Trophoblast cell (in vitro differentiated cells and primary cell): ENCODE measurements at regions not wholly inside any gene's neighbourhood (a gene's known extent, or its start where the extent isn't known, plus 50 kb on each side); places are given as distances from the start of the nearest gene placed in this dataset.
A peak's percentile ranks its signal among the peaks of the same experiment; 100 is the strongest.
"Not testable (repeated sequence)": the region's sequence is repeated elsewhere in the genome, so short reads cannot be mapped to it uniquely, and the experiment has no call there.

ENCODE experiments used
- DNase-seq, 2 donors: peaks; one replicate each; pipeline ENCODE4 v3.0.0-alpha.2; 2016
- H2AFZ ChIP-seq: 2 replicates; pipeline ENCODE4 v1.6.1; 2013; ENCODE audit warnings: low read length, moderate library complexity, mild to moderate bottlenecking; ENCODE audit not compliant: insufficient read depth, poor library complexity
- H2AK5ac ChIP-seq: 2 replicates; pipeline ENCODE4 v1.6.1; 2013; ENCODE audit warnings: mild to moderate bottlenecking, low read length
- H2BK120ac ChIP-seq: 2 replicates; pipeline ENCODE4 v1.6.1; 2013; ENCODE audit warnings: low read length, mild to moderate bottlenecking, moderate library complexity; ENCODE audit not compliant: insufficient read depth, poor library complexity
- H2BK12ac ChIP-seq: 2 replicates; pipeline ENCODE4 v1.6.1; 2013; ENCODE audit warnings: mild to moderate bottlenecking, low read length, moderate library complexity
- H2BK5ac ChIP-seq: 2 replicates; pipeline ENCODE4 v1.6.1; 2013; ENCODE audit warnings: low read length, low read depth, moderate library complexity, mild to moderate bottlenecking; ENCODE audit not compliant: poor library complexity
- H3K14ac ChIP-seq: 2 replicates; pipeline ENCODE4 v1.6.1; 2013; ENCODE audit warnings: mild to moderate bottlenecking, low read length
- H3K18ac ChIP-seq: 2 replicates; pipeline ENCODE4 v1.6.1; 2013; ENCODE audit warnings: mild to moderate bottlenecking, low read length
- H3K23ac ChIP-seq: 2 replicates; pipeline ENCODE4 v1.6.1; 2013; ENCODE audit warnings: low read length
- H3K27ac ChIP-seq: 2 replicates; pipeline ENCODE4 v1.5.1; 2013; ENCODE audit warnings: low read depth, mild to moderate bottlenecking, inconsistent platforms, low read length, moderate library complexity
- H3K27me3 ChIP-seq: 2 replicates; pipeline ENCODE4 v1.6.1; 2013; ENCODE audit warnings: inconsistent platforms, mild to moderate bottlenecking, low read length, moderate library complexity; ENCODE audit not compliant: insufficient read depth
- H3K36me3 ChIP-seq, 2 experiments: 1 replicate in 1 of 2; 2 replicates in 1 of 2; pipeline ENCODE4 v1.6.1; 2013; ENCODE audit warnings: low read length in 2 of 2, mild to moderate bottlenecking in 2 of 2, moderate library complexity in 1 of 2; ENCODE audit not compliant: insufficient read depth in 2 of 2, control insufficient read depth in 1 of 2
- H3K4ac ChIP-seq: 2 replicates; pipeline ENCODE4 v1.6.1; 2013; ENCODE audit warnings: low read depth, mild to moderate bottlenecking, low read length, moderate library complexity
- H3K4me1 ChIP-seq, 2 experiments: 1 replicate in 1 of 2; 2 replicates in 1 of 2; pipeline ENCODE4 v1.6.1; 2013; ENCODE audit warnings: low read length in 2 of 2, mild to moderate bottlenecking in 2 of 2, moderate library complexity in 1 of 2; ENCODE audit not compliant: insufficient read depth in 2 of 2, control insufficient read depth in 1 of 2
- H3K4me2 ChIP-seq: 2 replicates; pipeline ENCODE4 v1.6.1; 2013; ENCODE audit warnings: inconsistent platforms, mild to moderate bottlenecking, low read length, moderate library complexity
- H3K4me3 ChIP-seq: 2 replicates; pipeline ENCODE4 v1.5.1; 2013; ENCODE audit warnings: mild to moderate bottlenecking, low read depth, low read length, inconsistent platforms
- H3K79me1 ChIP-seq: one replicate; pipeline ENCODE4 v1.6.1; 2013; ENCODE audit warnings: low read length
- H3K79me2 ChIP-seq: 2 replicates; pipeline ENCODE4 v1.6.1; 2013; ENCODE audit warnings: low read length, mild to moderate bottlenecking; ENCODE audit not compliant: control insufficient read depth, insufficient read depth, poor library complexity
- H3K9ac ChIP-seq: 2 replicates; pipeline ENCODE4 v1.6.1; 2013; ENCODE audit warnings: mild to moderate bottlenecking, low read length
- H3K9me3 ChIP-seq: 2 replicates; pipeline ENCODE4 v1.6.1; 2013; ENCODE audit warnings: low read depth, mild to moderate bottlenecking, control low read depth, inconsistent platforms, low read length; ENCODE audit not compliant: insufficient read depth
- H4K12ac ChIP-seq: 2 replicates; pipeline ENCODE4 v1.6.1; 2013; ENCODE audit warnings: low read depth, mild to moderate bottlenecking, low read length, moderate library complexity
- H4K8ac ChIP-seq: 2 replicates; pipeline ENCODE4 v1.6.1; 2013; ENCODE audit warnings: low read depth, mild to moderate bottlenecking, low read length, moderate library complexity
- H4K91ac ChIP-seq: one replicate; pipeline ENCODE4 v1.6.1; 2013; ENCODE audit warnings: low read depth, mild to moderate bottlenecking, low read length, moderate library complexity
- WGBS: extraction: QIAGEN DNeasy Blood & Tissue Kit; methylation state at CpG from one replicate; pipeline ENCODE4 v1.1.7; 2013; ENCODE audit warnings: missing lambda C conversion rate; ENCODE audit not compliant: insufficient read length, insufficient coverage; ENCODE audit errors: extremely low coverage; 5-methylcytosine and 5-hydroxymethylcytosine counted together

DNA sequence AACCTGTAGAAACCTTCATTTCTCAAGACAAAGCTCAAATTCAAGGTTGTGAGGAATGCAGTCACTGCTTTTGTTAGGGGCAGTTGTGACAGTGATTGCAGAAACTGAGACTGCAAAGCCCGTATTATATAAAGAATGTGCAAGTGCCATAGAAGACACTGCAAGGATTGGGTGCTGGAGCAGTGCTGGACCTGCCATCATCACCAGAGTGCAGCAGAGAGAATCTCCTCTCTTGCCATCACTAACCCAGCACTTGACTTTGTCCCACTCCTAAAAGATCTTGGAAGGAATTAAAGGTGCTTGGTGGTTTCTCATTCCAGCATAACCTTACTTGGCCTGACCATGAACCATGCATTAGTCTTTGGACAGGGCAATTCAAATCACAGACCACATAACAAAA lies 81.1 kb upstream of the VKORC1L1 start:
- not testable (repeated sequence) for H3K27ac ChIP-seq, H2AK5ac ChIP-seq, H4K12ac ChIP-seq, H3K14ac ChIP-seq, H3K27me3 ChIP-seq, H3K4ac ChIP-seq, H3K9ac ChIP-seq, H3K4me2 ChIP-seq, H2BK12ac ChIP-seq, DNase-seq, H3K79me1 ChIP-seq, H3K4me1 ChIP-seq, H3K4me3 ChIP-seq, H2BK120ac ChIP-seq, H2BK5ac ChIP-seq, H3K9me3 ChIP-seq, H2AFZ ChIP-seq, H4K8ac ChIP-seq, H3K79me2 ChIP-seq, H3K18ac ChIP-seq, H3K23ac ChIP-seq, H4K91ac ChIP-seq, H3K36me3 ChIP-seq
- no CpG with 5 or more reads among the region's 1 CpG for WGBS

DNA sequence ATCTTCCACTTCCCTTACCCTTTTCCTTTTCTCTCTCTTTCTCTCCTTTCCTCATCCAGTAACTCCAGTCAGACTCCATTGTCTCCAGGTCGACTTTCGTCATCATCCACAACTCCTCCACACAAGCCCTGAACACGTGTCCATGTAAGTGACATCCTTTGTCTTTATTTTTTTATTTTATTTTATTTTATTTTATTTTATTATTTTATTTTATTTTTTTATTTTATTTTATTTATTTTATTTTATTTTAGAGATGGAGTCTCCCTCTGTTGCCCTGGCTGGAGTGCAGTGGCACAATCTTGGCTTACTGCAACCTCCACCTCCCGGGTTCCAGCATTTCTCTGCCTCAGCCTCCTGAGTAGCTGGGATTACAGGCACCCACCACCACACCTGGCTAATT lies 80.1 kb upstream of the VKORC1L1 start:
- not testable (repeated sequence) for H3K4me1 ChIP-seq, H4K12ac ChIP-seq, H2BK5ac ChIP-seq, H3K27ac ChIP-seq, H2BK120ac ChIP-seq, H3K14ac ChIP-seq, H2BK12ac ChIP-seq, H4K91ac ChIP-seq, H3K4me3 ChIP-seq, H3K23ac ChIP-seq, H3K9me3 ChIP-seq, H3K79me1 ChIP-seq, H3K9ac ChIP-seq, H3K79me2 ChIP-seq, H2AFZ ChIP-seq, H3K18ac ChIP-seq, H3K4ac ChIP-seq, H3K4me2 ChIP-seq, DNase-seq, H2AK5ac ChIP-seq, H4K8ac ChIP-seq, H3K36me3 ChIP-seq, H3K27me3 ChIP-seq
- WGBS = no CpG with 5 or more reads among the region's 4 CpGs

DNA sequence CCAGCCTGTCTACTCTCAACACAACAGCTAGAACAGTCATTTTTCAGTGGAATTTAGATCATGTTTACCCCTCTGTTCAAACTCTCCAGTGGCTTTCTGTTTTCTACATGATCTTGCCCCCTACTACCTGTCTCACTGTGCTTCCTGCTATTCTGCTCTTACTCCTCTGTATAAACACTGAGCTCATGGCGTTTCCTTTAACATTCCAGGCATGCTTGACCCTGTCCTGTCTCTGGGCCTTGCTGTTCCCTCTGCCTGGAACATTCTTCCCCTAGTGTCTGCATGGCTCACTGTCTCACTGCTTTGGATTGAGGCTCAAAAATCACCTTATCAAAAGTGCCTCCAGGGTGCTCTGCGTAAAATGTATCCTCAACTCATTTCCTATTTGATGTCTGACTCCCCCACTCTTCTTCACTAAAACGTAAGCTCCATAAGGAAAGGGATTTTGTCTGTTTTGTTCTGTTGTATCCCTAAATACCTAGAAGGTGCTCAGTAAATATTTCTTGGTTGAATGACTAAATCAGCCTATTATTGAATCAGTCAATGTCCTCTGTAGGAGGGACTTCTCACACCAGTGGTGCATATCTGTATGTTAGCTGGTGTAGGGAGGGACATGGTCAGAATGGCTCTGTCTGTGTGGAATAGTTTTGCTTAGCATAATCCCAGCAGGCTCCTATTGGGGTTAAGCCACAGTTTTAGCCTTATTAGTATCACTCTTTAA lies 78.0 kb upstream of the VKORC1L1 start:
- not testable (repeated sequence) for H3K4me2 ChIP-seq, H3K9ac ChIP-seq, H4K12ac ChIP-seq, H3K79me2 ChIP-seq, H3K18ac ChIP-seq, H2AK5ac ChIP-seq, H4K8ac ChIP-seq, H3K14ac ChIP-seq, H3K36me3 ChIP-seq, H3K27me3 ChIP-seq, H3K9me3 ChIP-seq, H3K23ac ChIP-seq, H3K4me3 ChIP-seq, H2AFZ ChIP-seq, H3K79me1 ChIP-seq, H3K4me1 ChIP-seq, H3K4ac ChIP-seq
- DNase-seq = peak; percentile 46 to 74
- peak overlapping the region; percentile 81 for H2BK12ac ChIP-seq
- H2BK5ac ChIP-seq = peak overlapping the region; percentile 56
- H3K27ac ChIP-seq = peak overlapping the region; percentile 76
- peak overlapping the region; percentile 46 for H2BK120ac ChIP-seq
- no CpG with 5 or more reads among the region's 3 CpGs for WGBS
- H4K91ac ChIP-seq = peak overlapping the region; percentile 45

DNA sequence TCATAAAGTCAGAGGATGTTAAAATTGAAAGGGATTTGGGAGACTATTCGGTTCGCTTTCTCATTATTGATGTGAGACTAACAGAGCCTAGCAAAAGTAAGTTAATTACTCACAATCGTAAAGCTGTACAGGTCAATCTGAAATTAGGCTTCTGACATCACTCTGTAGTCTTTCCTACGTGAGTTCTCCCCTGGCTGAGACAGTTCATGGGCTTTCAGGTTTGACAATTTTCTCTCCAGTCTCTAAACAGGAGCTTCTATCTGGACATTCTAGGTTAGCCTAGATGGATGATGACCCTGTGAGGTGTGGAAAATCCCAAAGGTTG lies 77.5 kb upstream of the VKORC1L1 start:
- H3K36me3 ChIP-seq, H4K12ac ChIP-seq, H3K4me2 ChIP-seq, H2AK5ac ChIP-seq, DNase-seq, H2BK5ac ChIP-seq, H4K8ac ChIP-seq, H4K91ac ChIP-seq, H3K4me1 ChIP-seq, H2BK12ac ChIP-seq, H3K23ac ChIP-seq, H3K79me1 ChIP-seq, H3K79me2 ChIP-seq, H2BK120ac ChIP-seq, H3K18ac ChIP-seq, H3K4ac ChIP-seq, H2AFZ ChIP-seq, H3K9me3 ChIP-seq, H3K4me3 ChIP-seq, H3K27ac ChIP-seq, H3K27me3 ChIP-seq, H3K9ac ChIP-seq, H3K14ac ChIP-seq: not testable (repeated sequence)
- WGBS = no CpG with 5 or more reads among the region's 4 CpGs
